Esophagus squamous epithelium (tissue), 4 donors: ENCODE measurements at regions not wholly inside any gene's neighbourhood (a gene's known extent, or its start where the extent isn't known, plus 50 kb on each side); places are given as distances from the start of the nearest gene placed in this dataset.

ENCODE experiments used
- CTCF ChIP-seq, 6 experiments: fragments of 450-650 bp in 4 of 6; fragments of 200-600 bp in 2 of 6; sonication (generic) in 2 of 6; IDR thresholded peaks; one replicate each; pipeline ENCODE4 v1.5.1; 2016 to 2019; ENCODE audit warnings: antibody characterized with exemption in 6 of 6, mild to moderate bottlenecking in 4 of 6, moderate library complexity in 4 of 6
- POLR2A ChIP-seq, 4 donors: fragments of 450-650 bp; IDR thresholded peaks; one replicate each; pipeline ENCODE4 v1.6.1; 2017; ENCODE audit warnings: antibody characterized with exemption in 4 of 4, mild to moderate bottlenecking in 4 of 4, moderate library complexity in 3 of 4

GRCh38 chr11:45554230-45554967 is 111.0 kb downstream of the CHST1 start:
- no peak for TF ChIP-seq POLR2A (IDR thresholded peaks at IDR 0.05)
- TF ChIP-seq CTCF (IDR thresholded peaks at IDR 0.05) = no peak
